ENCODE measurements at regions not wholly inside any gene's neighbourhood (a gene's known extent, or its start where the extent isn't known, plus 50 kb on each side); places are given as distances from the start of the nearest gene placed in this dataset.
A peak's percentile ranks its signal among the peaks of the same experiment; 100 is the strongest.

DNA sequence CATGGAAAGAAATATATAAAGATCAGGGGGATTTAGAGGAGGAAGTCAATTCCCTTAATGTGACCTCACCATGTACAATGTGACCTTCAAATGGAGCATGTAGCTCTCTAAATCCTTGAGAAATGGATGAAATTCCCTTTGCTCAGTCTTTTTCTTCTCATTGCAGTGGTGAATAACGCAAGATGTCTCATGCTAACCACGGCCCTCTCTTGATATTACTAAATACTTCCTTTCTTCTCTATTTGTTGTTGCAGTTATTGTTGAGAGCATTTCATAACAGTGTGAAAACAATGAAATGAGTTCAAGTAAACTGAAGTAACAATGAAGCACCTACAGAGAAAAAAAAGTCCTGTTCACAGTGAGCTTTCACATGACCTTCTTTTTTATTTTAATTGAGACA is 55.6 kb downstream of the ZNF281 start:
- TF ChIP-seq, protein P1, sequence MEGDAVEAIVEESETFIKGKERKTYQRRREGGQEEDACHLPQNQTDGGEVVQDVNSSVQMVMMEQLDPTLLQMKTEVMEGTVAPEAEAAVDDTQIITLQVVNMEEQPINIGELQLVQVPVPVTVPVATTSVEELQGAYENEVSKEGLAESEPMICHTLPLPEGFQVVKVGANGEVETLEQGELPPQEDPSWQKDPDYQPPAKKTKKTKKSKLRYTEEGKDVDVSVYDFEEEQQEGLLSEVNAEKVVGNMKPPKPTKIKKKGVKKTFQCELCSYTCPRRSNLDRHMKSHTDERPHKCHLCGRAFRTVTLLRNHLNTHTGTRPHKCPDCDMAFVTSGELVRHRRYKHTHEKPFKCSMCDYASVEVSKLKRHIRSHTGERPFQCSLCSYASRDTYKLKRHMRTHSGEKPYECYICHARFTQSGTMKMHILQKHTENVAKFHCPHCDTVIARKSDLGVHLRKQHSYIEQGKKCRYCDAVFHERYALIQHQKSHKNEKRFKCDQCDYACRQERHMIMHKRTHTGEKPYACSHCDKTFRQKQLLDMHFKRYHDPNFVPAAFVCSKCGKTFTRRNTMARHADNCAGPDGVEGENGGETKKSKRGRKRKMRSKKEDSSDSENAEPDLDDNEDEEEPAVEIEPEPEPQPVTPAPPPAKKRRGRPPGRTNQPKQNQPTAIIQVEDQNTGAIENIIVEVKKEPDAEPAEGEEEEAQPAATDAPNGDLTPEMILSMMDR (IDR thresholded peaks at IDR 0.05; ENCODE audit: unreplicated experiment): no peak
- Mint-ChIP-seq H3K4me1 (ENCODE audit: unreplicated experiment) (peaks cover 14% of the 10 kb centered on the region), H3K9me3 (ENCODE audit: unreplicated experiment) (no peaks in the 10 kb centered on the region), H3K36me3 (ENCODE audit: low read depth, unreplicated experiment) (no peaks in the 10 kb centered on the region), H3K4me3 (ENCODE audit: unreplicated experiment) (no peak overlapping the region), H3K27me3 (ENCODE audit: unreplicated experiment) (peaks cover 2% of the 10 kb centered on the region), H3K27ac (ENCODE audit: unreplicated experiment) (no peak overlapping the region)
- DNase-seq (ENCODE audit: low spot score): no peak

DNA sequence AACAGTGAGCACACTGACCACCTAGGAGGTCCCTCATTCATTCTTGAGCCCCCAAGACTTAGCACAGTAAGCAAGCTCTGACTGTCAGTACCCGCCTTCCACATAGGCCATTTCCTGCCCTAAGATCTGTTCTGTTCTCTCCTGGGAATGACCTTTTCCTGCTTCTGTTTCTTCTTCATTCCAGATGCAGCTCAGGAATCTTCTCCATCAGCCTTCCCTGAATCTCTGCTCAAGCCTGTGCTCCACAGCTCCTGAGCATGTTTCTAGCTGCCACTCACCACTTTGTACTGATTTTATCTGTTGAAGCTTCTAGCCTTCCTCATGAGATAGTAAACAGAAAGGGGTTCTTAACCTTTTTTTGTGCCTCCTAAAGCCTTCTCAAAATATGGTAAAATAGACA is 56.6 kb downstream of the ZNF281 start:
- Mint-ChIP-seq H3K4me3 (ENCODE audit: unreplicated experiment) (no peak overlapping the region), H3K4me1 (ENCODE audit: unreplicated experiment) (peaks cover 14% of the 10 kb centered on the region), H3K9me3 (ENCODE audit: unreplicated experiment) (no peaks in the 10 kb centered on the region), H3K36me3 (ENCODE audit: low read depth, unreplicated experiment) (no peaks in the 10 kb centered on the region), H3K27ac (ENCODE audit: unreplicated experiment) (peak overlapping the region; percentile 10), H3K27me3 (ENCODE audit: unreplicated experiment) (peaks cover 2% of the 10 kb centered on the region)
- TF ChIP-seq, protein P1 (IDR thresholded peaks at IDR 0.05; ENCODE audit: unreplicated experiment): no peak
- no peak for DNase-seq (ENCODE audit: low spot score)

- H3K4me1 Mint-ChIP-seq (ENCODE audit: unreplicated experiment): peaks cover 14% of the 10 kb centered on the region
- TF ChIP-seq, protein P1 (IDR thresholded peaks at IDR 0.05; ENCODE audit: unreplicated experiment): no peak
- H3K27me3 Mint-ChIP-seq (ENCODE audit: unreplicated experiment): peaks cover 2% of the 10 kb centered on the region
- H3K27ac Mint-ChIP-seq (ENCODE audit: unreplicated experiment): no peak overlapping the region
- no peak for DNase-seq (ENCODE audit: low spot score)
- H3K9me3 Mint-ChIP-seq (ENCODE audit: unreplicated experiment): no peaks in the 10 kb centered on the region
- H3K36me3 Mint-ChIP-seq (ENCODE audit: low read depth, unreplicated experiment): no peaks in the 10 kb centered on the region
- no peak overlapping the region for H3K4me3 Mint-ChIP-seq (ENCODE audit: unreplicated experiment)
These were observed 57.8 kb downstream of the ZNF281 start for GRCh38 chr1:200351826-200352549.

GRCh38 chr1:200351425-200351824 is 58.4 kb downstream of the ZNF281 start:
- Mint-ChIP-seq H3K27me3 (ENCODE audit: unreplicated experiment) (peaks cover 2% of the 10 kb centered on the region), H3K9me3 (ENCODE audit: unreplicated experiment) (no peaks in the 10 kb centered on the region), H3K4me3 (ENCODE audit: unreplicated experiment) (no peak overlapping the region), H3K36me3 (ENCODE audit: low read depth, unreplicated experiment) (no peaks in the 10 kb centered on the region), H3K4me1 (ENCODE audit: unreplicated experiment) (peaks cover 14% of the 10 kb centered on the region), H3K27ac (ENCODE audit: unreplicated experiment) (no peak overlapping the region)
- no peak for DNase-seq (ENCODE audit: low spot score)
- TF ChIP-seq, protein P1 (IDR thresholded peaks at IDR 0.05; ENCODE audit: unreplicated experiment): no peak

DNA sequence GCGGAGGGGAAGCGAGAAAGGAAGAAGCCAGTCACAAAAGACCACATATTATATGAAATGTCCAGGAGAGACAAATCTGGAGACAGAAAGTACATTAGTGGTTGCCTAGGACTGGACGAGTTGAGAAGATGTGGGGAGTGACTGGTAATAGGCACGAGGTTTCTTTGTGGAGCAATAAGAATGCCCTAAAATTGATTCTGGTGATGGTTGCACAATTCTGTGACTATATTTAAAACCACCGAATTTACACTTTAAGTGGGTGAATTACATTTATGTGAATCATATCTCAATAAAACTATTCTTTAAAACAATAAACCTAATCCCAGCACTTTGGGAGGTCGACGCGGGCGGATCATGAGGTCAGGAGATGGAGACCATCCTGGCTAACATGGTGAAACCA is 63.1 kb downstream of the ZNF281 start:
- peaks cover 2% of the 10 kb centered on the region for H3K27me3 Mint-ChIP-seq (ENCODE audit: unreplicated experiment)
- no peaks in the 10 kb centered on the region for H3K36me3 Mint-ChIP-seq (ENCODE audit: low read depth, unreplicated experiment)
- DNase-seq (ENCODE audit: low spot score): no peak
- no peak overlapping the region for H3K4me3 Mint-ChIP-seq (ENCODE audit: unreplicated experiment)
- TF ChIP-seq, protein P1 (IDR thresholded peaks at IDR 0.05; ENCODE audit: unreplicated experiment): no peak
- no peaks in the 10 kb centered on the region for H3K4me1 Mint-ChIP-seq (ENCODE audit: unreplicated experiment)
- H3K27ac Mint-ChIP-seq (ENCODE audit: unreplicated experiment): no peak overlapping the region
- H3K9me3 Mint-ChIP-seq (ENCODE audit: unreplicated experiment): no peaks in the 10 kb centered on the region

All from endothelial cell (in vitro differentiated cells).